ENCODE measurements at regions not wholly inside any gene's neighbourhood (a gene's known extent, or its start where the extent isn't known, plus 50 kb on each side); places are given as distances from the start of the nearest gene placed in this dataset.

GRCh38 chr20:57114290-57115005 lies 152.0 kb downstream of the BMP7 start:
- DNase-seq (ENCODE audit: low read depth, low spot score): no peak
- Mint-ChIP-seq H3K27ac (ENCODE audit: unreplicated experiment) (no peak overlapping the region), H3K9me3 (peaks cover 6% of the 10 kb centered on the region), H3K4me3 (no peak overlapping the region), H3K4me1 (no peaks in the 10 kb centered on the region), H3K36me3 (ENCODE audit: low read depth) (no peaks in the 10 kb centered on the region), H3K27me3 (ENCODE audit: low read depth) (peaks cover 4% of the 10 kb centered on the region)
- no peak for TF ChIP-seq CTCF (conservative IDR thresholded peaks at IDR 0.05)

- no peak for TF ChIP-seq CTCF (conservative IDR thresholded peaks at IDR 0.05)
- peaks cover 6% of the 10 kb centered on the region for H3K9me3 Mint-ChIP-seq
- H3K27me3 Mint-ChIP-seq (ENCODE audit: low read depth): peaks cover 4% of the 10 kb centered on the region
- H3K36me3 Mint-ChIP-seq (ENCODE audit: low read depth): no peaks in the 10 kb centered on the region
- peaks cover 2% of the 10 kb centered on the region for H3K4me1 Mint-ChIP-seq
- no peak for DNase-seq (ENCODE audit: low read depth, low spot score)
- H3K27ac Mint-ChIP-seq (ENCODE audit: unreplicated experiment): no peak overlapping the region
- no peak overlapping the region for H3K4me3 Mint-ChIP-seq
Observed at GRCh38 chr20:57117296-57117695, 149.1 kb downstream of the BMP7 start.

GRCh38 chr20:57118107-57118769 lies 148.2 kb downstream of the BMP7 start:
- Mint-ChIP-seq H3K4me1 (peaks cover 12% of the 10 kb centered on the region), H3K4me3 (no peak overlapping the region), H3K27ac (ENCODE audit: unreplicated experiment) (no peak overlapping the region), H3K9me3 (peaks cover 6% of the 10 kb centered on the region), H3K36me3 (ENCODE audit: low read depth) (no peaks in the 10 kb centered on the region), H3K27me3 (ENCODE audit: low read depth) (peaks cover 4% of the 10 kb centered on the region)
- no peak for TF ChIP-seq CTCF (conservative IDR thresholded peaks at IDR 0.05)
- DNase-seq (ENCODE audit: low read depth, low spot score): no peak
